Medulla oblongata (tissue), 1 donor: ENCODE measurements at regions not wholly inside any gene's neighbourhood (a gene's known extent, or its start where the extent isn't known, plus 50 kb on each side); places are given as distances from the start of the nearest gene placed in this dataset.

Experiments used
- DNase-seq: peaks from one replicate; pipeline ENCODE4 v3.0.0-alpha.2; 2015; ENCODE audit errors: extremely low spot score

DNA sequence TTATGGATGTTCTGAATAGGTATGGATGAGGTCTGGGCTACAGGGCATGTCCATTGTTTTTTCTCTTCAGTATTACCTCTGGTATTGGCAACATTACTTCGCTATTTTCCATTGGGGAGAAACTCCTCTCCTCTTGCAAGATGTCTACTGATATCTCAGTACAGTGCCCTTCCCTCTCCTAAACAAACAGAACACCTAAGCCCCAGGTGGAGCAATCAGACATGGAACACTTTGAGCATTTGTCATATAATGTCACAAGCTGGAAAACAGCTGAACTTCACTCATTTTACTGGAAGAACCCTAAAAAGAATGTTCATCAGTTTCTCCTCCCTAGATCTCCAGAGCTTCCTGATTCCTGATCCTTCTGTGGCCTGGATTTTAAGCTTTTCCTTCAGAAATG lies 339.8 kb downstream of the FRK start:
- no peak for DNase-seq

- no peak for DNase-seq
These were observed 343.2 kb downstream of the FRK start for GRCh38 chr6:115717472-115717871.

DNA sequence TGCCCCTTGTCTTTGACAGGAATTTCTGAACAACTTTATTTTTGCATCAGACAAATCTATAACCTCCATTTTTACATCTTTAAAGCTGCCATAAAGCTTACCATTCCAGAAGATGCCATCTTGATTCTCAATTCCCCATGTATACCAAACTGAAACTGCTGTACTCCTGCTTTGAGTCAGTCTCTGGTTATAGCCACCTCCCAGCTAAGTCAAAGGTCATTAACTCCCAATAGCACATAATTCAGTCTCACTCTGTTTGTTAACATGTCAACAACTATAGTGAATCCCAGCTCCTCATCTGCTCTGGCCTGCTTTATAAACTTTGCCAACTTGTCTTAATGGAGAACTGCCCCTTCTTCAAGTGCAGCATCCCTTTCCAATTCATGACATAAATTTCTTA lies 343.6 kb downstream of the FRK start:
- no peak for DNase-seq

DNA sequence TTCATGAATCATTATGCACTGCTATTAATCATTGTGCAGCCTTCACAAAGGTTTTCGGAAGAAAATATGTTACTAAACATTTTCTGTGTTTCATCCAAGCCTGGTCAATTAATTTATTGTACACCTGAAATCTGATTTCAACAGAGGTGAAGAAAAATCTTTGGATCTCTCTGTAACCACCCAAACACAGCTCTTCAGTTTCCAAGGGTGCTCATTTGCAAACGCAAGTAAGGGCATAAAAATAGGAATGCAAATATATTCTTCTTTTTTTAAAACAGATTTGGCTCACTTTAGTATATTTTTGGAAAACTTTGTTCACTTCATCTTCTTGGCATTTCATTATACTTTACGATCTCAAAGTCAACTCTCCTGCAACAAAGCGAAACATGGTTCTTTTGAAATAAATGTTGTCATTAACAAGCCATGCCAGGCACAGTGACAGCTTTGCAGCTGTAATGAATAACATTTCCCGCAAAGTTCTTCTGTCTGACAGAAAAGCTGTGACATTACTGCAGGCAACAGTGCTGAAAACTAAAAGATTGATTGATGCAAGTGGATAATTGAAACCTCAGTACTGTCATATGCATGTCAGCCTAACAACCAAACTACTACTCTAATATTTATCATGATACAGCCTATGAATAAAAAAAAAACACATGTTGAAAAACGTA lies 348.3 kb downstream of the FRK start:
- DNase-seq = no peak

DNA sequence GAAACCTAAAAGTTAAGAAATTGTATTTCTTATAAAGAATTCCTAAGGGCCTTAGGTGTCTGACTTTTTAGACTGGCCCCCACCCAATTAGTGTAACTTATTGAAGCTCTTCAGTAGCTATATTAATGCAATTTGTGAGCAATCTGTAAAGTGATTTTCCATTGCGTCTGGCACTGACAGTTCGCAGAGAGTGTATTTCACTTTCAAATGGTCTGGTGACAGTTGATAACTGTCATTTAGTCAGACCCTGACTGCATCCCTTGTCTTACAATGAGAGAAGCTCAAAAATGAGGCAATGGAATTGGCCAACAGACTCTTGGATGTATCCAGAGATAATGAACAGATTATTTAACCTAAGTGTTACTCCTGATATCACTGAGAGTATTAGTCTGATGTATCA lies 351.8 kb downstream of the FRK start:
- no peak for DNase-seq

DNA sequence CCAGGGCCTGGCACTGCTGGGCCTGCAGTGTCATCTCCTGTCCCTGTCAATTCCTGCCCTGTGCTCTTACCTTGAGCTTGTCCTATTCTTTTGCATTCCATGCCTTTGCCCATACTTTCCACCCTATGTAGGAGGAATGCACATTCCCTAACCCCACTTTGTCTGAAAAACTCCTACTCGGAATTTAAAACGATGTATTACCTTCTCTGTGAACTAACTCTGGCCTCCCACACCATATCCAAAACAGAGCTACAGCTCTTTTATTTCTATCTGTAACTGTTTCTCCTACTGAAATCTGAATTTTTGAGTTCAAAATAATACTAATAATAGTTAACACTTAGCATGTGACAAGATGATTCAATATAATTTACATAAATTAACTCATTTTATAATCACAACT lies 353.7 kb downstream of the FRK start:
- no peak for DNase-seq

- no peak for DNase-seq
These were observed 354.4 kb downstream of the FRK start for GRCh38 chr6:115706324-115706723.

GRCh38 chr6:115704028-115704427 lies 356.7 kb downstream of the FRK start:
- no peak for DNase-seq

DNA sequence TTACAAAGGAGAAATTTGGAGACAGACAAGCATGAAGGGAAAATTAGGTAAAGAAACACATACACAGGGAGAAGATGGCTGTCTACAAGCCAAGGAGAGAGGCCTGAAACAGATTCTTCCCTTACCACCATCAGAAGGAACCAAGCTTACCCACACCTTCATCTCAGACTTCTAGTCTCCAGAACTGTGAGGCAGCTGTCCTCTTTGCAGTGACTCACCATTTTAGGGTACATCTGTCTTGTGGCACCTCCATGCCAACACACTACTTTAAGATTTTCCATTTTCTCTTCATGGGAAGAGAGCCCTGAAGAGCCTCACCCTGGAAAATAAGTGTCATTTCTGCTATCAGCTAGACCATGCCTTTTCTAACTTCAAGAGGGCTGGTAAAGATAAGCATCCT lies 369.3 kb downstream of the FRK start:
- DNase-seq = no peak

GRCh38 chr6:115690854-115691253 lies 369.8 kb downstream of the FRK start:
- DNase-seq = no peak

GRCh38 chr6:115681978-115682775 lies 378.5 kb downstream of the FRK start:
- no peak for DNase-seq

- no peak for DNase-seq
These were observed 380.1 kb downstream of the FRK start for GRCh38 chr6:115680621-115681020.

- no peak for DNase-seq
These were observed 383.5 kb downstream of the FRK start for GRCh38 chr6:115677198-115677597.

GRCh38 chr6:115675443-115675842 lies 385.2 kb downstream of the FRK start:
- DNase-seq = no peak

- DNase-seq = no peak
These were observed 391.9 kb downstream of the FRK start for GRCh38 chr6:115668781-115669180.

DNA sequence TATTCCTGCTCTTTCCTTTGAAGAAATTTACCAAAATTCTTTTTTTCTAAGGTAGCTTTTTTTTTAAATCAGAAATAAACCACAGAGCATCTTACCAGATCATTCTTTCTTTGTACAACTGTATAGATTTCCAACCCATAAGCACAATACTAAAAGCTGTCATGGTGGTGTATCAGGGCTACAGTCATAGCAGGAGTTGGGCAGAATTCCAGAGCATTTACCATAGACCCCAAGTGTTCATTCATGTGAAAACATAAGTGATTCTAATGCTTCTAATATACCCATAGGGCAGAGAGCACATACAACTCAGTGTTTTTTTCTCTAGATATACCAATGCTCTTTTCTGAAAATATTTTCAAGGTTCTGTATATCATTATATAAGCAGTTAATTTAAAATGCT lies 392.5 kb downstream of the FRK start:
- DNase-seq = no peak

DNA sequence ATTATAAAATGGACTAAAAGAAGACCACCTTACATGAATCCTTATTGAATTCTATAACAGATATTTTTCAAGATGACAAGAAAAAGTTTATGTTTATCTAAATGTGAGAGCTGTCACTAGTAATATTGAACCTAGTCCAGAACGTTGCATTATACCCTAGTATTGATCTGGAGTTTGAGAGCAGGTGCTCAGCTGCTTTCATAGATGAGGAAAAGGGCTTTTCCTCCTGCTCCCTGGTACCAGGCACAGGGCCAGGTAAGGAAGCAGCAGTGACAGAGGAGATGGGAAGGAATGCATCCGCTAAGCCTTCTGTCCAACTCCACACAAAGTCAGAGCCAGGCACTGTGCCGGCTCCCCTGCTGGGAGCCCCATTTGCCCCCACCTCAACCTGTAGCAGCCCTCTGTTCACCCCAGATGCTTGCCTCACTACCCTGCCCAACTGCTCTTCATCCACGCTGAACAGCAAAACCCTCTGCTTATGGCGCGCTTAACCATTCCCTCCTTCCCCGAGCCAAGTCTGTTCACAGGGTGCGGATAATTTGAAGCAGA lies 393.1 kb downstream of the FRK start:
- DNase-seq = no peak

GRCh38 chr6:115666997-115667396 lies 393.7 kb downstream of the FRK start:
- DNase-seq = no peak

GRCh38 chr6:115665310-115665709 lies 395.4 kb downstream of the FRK start:
- no peak for DNase-seq

DNA sequence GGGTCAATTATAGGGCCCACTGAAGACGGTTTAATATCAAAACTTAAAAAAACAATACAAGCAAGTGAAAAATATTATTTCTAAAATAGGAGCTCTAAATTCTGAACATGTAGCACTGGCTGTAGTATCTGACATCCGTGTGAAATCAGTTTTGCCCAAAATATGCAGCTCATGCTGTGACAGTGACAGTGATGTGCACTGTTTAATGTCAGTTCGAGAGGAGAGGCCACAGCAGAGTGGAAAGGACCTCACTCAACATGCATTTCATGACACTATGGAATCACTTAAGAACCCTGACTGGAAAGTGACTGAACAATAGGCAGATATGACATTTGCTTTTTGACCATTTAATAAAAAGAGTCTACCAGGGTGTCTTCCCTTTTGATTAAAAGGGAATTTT lies 397.0 kb downstream of the FRK start:
- no peak for DNase-seq

DNA sequence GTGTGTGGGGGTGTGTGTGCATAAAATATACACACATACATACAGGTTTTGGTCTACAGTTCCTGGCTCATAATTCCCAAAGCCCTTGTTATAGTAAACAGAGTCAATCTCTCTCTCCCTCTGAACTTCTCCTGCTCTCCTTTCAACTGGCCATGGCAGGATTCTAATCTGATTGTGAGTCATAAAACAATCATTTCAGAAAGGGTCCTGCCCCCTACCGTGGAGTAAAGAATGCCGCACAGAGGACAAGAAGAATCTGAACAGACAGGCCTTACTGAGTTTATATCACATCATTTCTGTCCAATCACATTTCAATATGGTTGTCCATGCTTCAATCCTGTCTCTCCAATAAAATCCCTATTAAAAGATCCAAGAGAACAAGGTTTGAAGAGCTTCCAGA lies 416.9 kb downstream of the FRK start:
- DNase-seq = no peak

DNA sequence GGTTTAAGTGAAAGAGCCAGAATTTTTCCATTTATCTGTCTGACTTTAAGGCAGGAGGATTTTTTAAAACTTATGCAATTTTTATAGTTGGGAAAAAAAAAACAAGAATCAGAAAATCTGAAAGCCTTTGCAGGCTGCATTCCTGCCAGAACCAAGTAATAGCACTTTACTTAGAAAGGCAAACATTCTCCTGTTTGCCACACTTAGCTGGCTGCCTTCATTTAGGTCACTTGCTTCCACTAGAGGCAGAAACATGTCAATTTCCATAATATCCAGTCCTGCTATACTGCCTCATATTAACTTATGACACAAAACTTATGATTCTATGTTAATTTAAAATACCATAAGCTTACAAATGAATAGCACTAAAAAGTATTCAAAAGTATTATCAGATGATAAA lies 425.8 kb downstream of the FRK start:
- no peak for DNase-seq

DNA sequence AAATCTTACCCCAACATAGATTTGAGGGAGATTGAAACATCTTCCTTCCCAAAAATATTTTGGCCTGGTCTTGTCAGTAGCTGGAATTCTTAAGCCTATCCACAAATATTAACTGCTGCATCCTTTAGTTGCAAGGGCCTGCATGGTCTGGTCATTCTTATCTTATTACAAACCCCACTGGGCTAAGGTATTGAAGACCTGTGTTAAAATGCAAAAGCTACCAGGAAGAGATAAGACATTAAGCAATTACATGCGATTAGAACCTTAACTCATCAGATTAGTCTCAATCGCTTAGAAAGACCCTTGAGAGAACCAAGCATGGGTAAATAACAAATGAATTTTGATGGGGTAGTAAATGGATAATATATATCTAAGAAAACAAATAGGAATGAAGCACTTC lies 426.6 kb downstream of the FRK start:
- DNase-seq = no peak
